HEK293T (cell line): ENCODE measurements at regions not wholly inside any gene's neighbourhood (a gene's known extent, or its start where the extent isn't known, plus 50 kb on each side); places are given as distances from the start of the nearest gene placed in this dataset.
"Not testable (repeated sequence)": the region's sequence is repeated elsewhere in the genome, so short reads cannot be mapped to it uniquely, and the experiment has no call there.

ENCODE experiments used
- CTCF ChIA-PET: fragments of 350-600 bp; formaldehyde crosslinking; extraction: SDS; loops from one replicate; lab custom pipeline; 2021; ENCODE audit warnings: antibody characterized with exemption, inconsistent platforms; lab: Yijun Ruan, JAX
- POLR2A ChIA-PET: fragments of 350-600 bp; formaldehyde crosslinking; extraction: SDS; loops from one replicate; lab custom pipeline; 2020; ENCODE audit warnings: antibody characterized with exemption, inconsistent platforms; lab: Yijun Ruan, JAX
- DNase-seq: peaks from one replicate; pipeline ENCODE4 v3.0.0; 2012; ENCODE audit warnings: mixed read lengths; ENCODE audit errors: extremely low spot score
- ARNT ChIP-seq: fragments of 450-650 bp; IDR thresholded peaks from 2 replicates; pipeline ENCODE4 v1.6.1; 2017; ENCODE audit warnings: mild to moderate bottlenecking
- BHLHE40 ChIP-seq: fragments of 450-650 bp; IDR thresholded peaks from 2 replicates; pipeline ENCODE4 v1.6.1; 2016; ENCODE audit warnings: mild to moderate bottlenecking, moderate library complexity, borderline replicate concordance
- CTBP1 ChIP-seq: fragments of 450-650 bp; IDR thresholded peaks from 2 replicates; pipeline ENCODE4 v1.6.1; 2016; ENCODE audit warnings: borderline replicate concordance
- ELF4 ChIP-seq: fragments of 450-650 bp; IDR thresholded peaks from 2 replicates; pipeline ENCODE4 v1.6.1; 2017; ENCODE audit warnings: antibody characterized with exemption
- FOXA1 ChIP-seq: fragments of 450-650 bp; IDR thresholded peaks from 2 replicates; pipeline ENCODE4 v1.6.1; 2016; ENCODE audit warnings: mild to moderate bottlenecking
- FOXK2 ChIP-seq: fragments of 450-650 bp; IDR thresholded peaks from 2 replicates; pipeline ENCODE4 v1.6.1; 2016; ENCODE audit warnings: mild to moderate bottlenecking
- FOXM1 ChIP-seq: fragments of 450-650 bp; IDR thresholded peaks from 2 replicates; pipeline ENCODE4 v1.6.1; 2017; ENCODE audit warnings: mild to moderate bottlenecking, borderline replicate concordance
- HDGF ChIP-seq: fragments of 450-650 bp; IDR thresholded peaks from 2 replicates; pipeline ENCODE4 v1.6.1; 2017; ENCODE audit warnings: antibody characterized with exemption, borderline replicate concordance
- L3MBTL2 ChIP-seq: fragments of 450-650 bp; conservative IDR thresholded peaks from 2 replicates; pipeline ENCODE4 v1.6.1; 2016; ENCODE audit warnings: mild to moderate bottlenecking
- LEF1 ChIP-seq: fragments of 450-650 bp; IDR thresholded peaks from 2 replicates; pipeline ENCODE4 v1.6.1; 2017; ENCODE audit warnings: mild to moderate bottlenecking, borderline replicate concordance
- NFRKB ChIP-seq: fragments of 450-650 bp; IDR thresholded peaks from 2 replicates; pipeline ENCODE4 v1.6.1; 2016; ENCODE audit warnings: mild to moderate bottlenecking, moderate library complexity
- PKNOX1 ChIP-seq: fragments of 450-650 bp; IDR thresholded peaks from 2 replicates; pipeline ENCODE4 v1.6.1; 2016
- SP1 ChIP-seq: fragments of 450-650 bp; IDR thresholded peaks from 2 replicates; pipeline ENCODE4 v1.6.1; 2017
- SUZ12 ChIP-seq: fragments of 450-650 bp; IDR thresholded peaks from 2 replicates; pipeline ENCODE4 v1.6.1; 2016; ENCODE audit warnings: mild to moderate bottlenecking
- TARDBP ChIP-seq: fragments of 450-650 bp; IDR thresholded peaks from 2 replicates; pipeline ENCODE4 v1.6.1; 2016
- ZNF384 ChIP-seq: fragments of 450-650 bp; IDR thresholded peaks from 2 replicates; pipeline ENCODE4 v1.6.1; 2016

GRCh38 chr2:126988482-126988881 lies 89.8 kb downstream of the TEX51 start:
- ChIA-PET POLR2A (no interaction called here), CTCF (no interaction called here)
- DNase-seq, result no peak
- TF ChIP-seq FOXA1 (no peak), TARDBP (no peak), FOXK2 (no peak), ELF4 (no peak), CTBP1 (no peak), HDGF (no peak), SUZ12 (no peak), FOXM1 (no peak), PKNOX1 (no peak)

- CTCF ChIA-PET, POLR2A ChIA-PET, DNase-seq: not testable (repeated sequence)
These were observed 90.4 kb downstream of the TEX51 start for GRCh38 chr2:126989064-126989463.

- ChIA-PET CTCF (interaction anchor here (0.7 to 1.6 kb wide), 2 partner anchors 14 to 18 kb away, joined by 3 to 7 read pairs; no protein-coding TSS in a partner anchor), POLR2A (no interaction called here)
- DNase-seq, result no peak
- TF ChIP-seq ELF4 (no peak), ZNF384 (no peak), FOXA1 (no peak), LEF1 (no peak), BHLHE40 (no peak), FOXM1 (no peak), FOXK2 (no peak), HDGF (no peak), SP1 (no peak), CTBP1 (no peak), PKNOX1 (no peak), TARDBP (no peak), SUZ12 (no peak), NFRKB (no peak)
These were observed 91.5 kb downstream of the TEX51 start for GRCh38 chr2:126990200-126990599.

- TF ChIP-seq PKNOX1 (no peak), ELF4 (no peak), NFRKB (no peak), FOXM1 (no peak), BHLHE40 (no peak)
- CTCF ChIA-PET, result interaction anchor here (0.7 to 1.6 kb wide), 2 partner anchors 13 to 19 kb away, joined by 3 to 7 read pairs; no protein-coding TSS in a partner anchor
- POLR2A ChIA-PET, result no interaction called here
These were observed 92.2 kb downstream of the TEX51 start for GRCh38 chr2:126990605-126991532.

GRCh38 chr2:126994340-126994777 lies 95.7 kb downstream of the TEX51 start:
- CTCF ChIA-PET, result no interaction called here
- no peak for DNase-seq
- TF ChIP-seq FOXM1 (no peak), FOXK2 (no peak), ELF4 (no peak), CTBP1 (no peak), BHLHE40 (no peak), ARNT (no peak), LEF1 (no peak), PKNOX1 (no peak), L3MBTL2 (no peak), NFRKB (no peak), SUZ12 (no peak), TARDBP (no peak), FOXA1 (no peak)
- POLR2A ChIA-PET, result no interaction called here

More at GRCh38 chr2:126990605-126991532, 92.2 kb downstream of the TEX51 start:
- DNase-seq, result no peak
